K562 (cell line): ENCODE measurements at regions not wholly inside any gene's neighbourhood (a gene's known extent, or its start where the extent isn't known, plus 50 kb on each side); places are given as distances from the start of the nearest gene placed in this dataset.
"Not testable (repeated sequence)": the region's sequence is repeated elsewhere in the genome, so short reads cannot be mapped to it uniquely, and the experiment has no call there.

ENCODE experiments used
- ATAC-seq: fragments of 200-7000 bp; cut with Tn5 transposase; 3 replicates; pipeline ENCODE4 v1.9.1; 2020; ENCODE audit warnings: moderate library complexity
- BruUV-seq: library from RNA; stranded (reverse); fragments of 400-500 nt; replicated peaks from 2 replicates; lab custom pipeline; 2021; lab: Mats Ljungman, UMichigan
- CTCF ChIA-PET: fragments of 300-600 bp; formaldehyde crosslinking; extraction: SDS; loops from one replicate; lab custom pipeline; 2021; ENCODE audit warnings: low intra/inter-chr PET ratio; lab: Yijun Ruan, JAX
- POLR2A ChIA-PET: fragments of 300-600, 350-650 bp; sonication (Branson Sonifier 250); formaldehyde crosslinking; extraction: SDS; loops from one replicate; lab custom pipeline; 2021; ENCODE audit warnings: antibody characterized with exemption, inconsistent platforms; lab: Yijun Ruan, JAX
- DNase-seq, 4 experiments: peaks; one replicate each; pipeline versions ENCODE4 v3.0.0 to v3.0.0-alpha.2; 2011 to 2018; ENCODE audit warnings: low spot score in 3 of 4, mixed read lengths in 3 of 4; ENCODE audit errors: extremely low read depth in 1 of 4
- FAIRE-seq: peaks from 2 replicates; lab custom pipeline; 2011; peaks lifted over from hg19 to GRCh38; lab: Jason Lieb, UNC
- H2AFZ ChIP-seq: 2 replicates; pipeline ENCODE4 v1.6.0; 2011; ENCODE audit warnings: low read depth, low read length, control low read depth, inconsistent platforms
- H3K27ac ChIP-seq: fragments of 200-600 bp; 3 replicates; pipeline ENCODE4 v1.8.0; 2011; ENCODE audit warnings: low read depth, mild to moderate bottlenecking, control low read depth, inconsistent platforms, low read length, moderate library complexity, mixed read lengths; ENCODE audit errors: extremely low read depth
- H3K27me3 ChIP-seq, 2 experiments: fragments of 300-600 bp in 1 of 2; 2 replicates in 1 of 2; 3 replicates in 1 of 2; pipeline versions ENCODE4 v1.6.0 to v1.8.0; 2011; ENCODE audit warnings: inconsistent platforms in 2 of 2, low read length in 2 of 2, mild to moderate bottlenecking in 1 of 2, mixed read lengths in 1 of 2, moderate library complexity in 1 of 2; ENCODE audit not compliant: control insufficient read depth in 2 of 2, insufficient read depth in 2 of 2
- H3K36me3 ChIP-seq: fragments of 300-600 bp; 3 replicates; pipeline ENCODE4 v1.8.0; 2011; ENCODE audit warnings: mild to moderate bottlenecking, low read length, inconsistent platforms; ENCODE audit not compliant: control insufficient read depth, insufficient read depth
- H3K4me1 ChIP-seq, 2 experiments: fragments of 200-600 bp in 1 of 2; replicated peaks in 1 of 2; 2 replicates in 1 of 2; 3 replicates in 1 of 2; pipeline versions ENCODE4 v1.5.1 to v1.8.0; 2011; ENCODE audit warnings: inconsistent platforms in 2 of 2, low read length in 2 of 2, mild to moderate bottlenecking in 1 of 2, mixed read lengths in 1 of 2, moderate library complexity in 1 of 2; ENCODE audit not compliant: control insufficient read depth in 2 of 2, insufficient read depth in 2 of 2
- H3K4me2 ChIP-seq: 2 replicates; pipeline ENCODE4 v1.6.1; 2011; ENCODE audit warnings: low read length, control low read depth, inconsistent platforms, mixed read lengths; ENCODE audit not compliant: insufficient read depth
- H3K4me3 ChIP-seq: fragments of 200-600 bp; sonication (generic), shearing (Covaris generic); 2 replicates; pipeline ENCODE4 v1.5.1; 2016; ENCODE audit warnings: control low read depth, inconsistent platforms
- H3K79me2 ChIP-seq: fragments of 200-600 bp; 3 replicates; pipeline ENCODE4 v1.8.0; 2011; ENCODE audit warnings: low read length, inconsistent platforms; ENCODE audit not compliant: control insufficient read depth, insufficient read depth
- H3K9ac ChIP-seq, 2 experiments: 2 replicates each; pipeline versions ENCODE4 v1.6.0 to v1.6.1; 2011; ENCODE audit warnings: low read depth in 2 of 2, low read length in 2 of 2, control low read depth in 1 of 2, inconsistent platforms in 1 of 2, mild to moderate bottlenecking in 1 of 2, mixed read lengths in 1 of 2; ENCODE audit not compliant: insufficient read depth in 1 of 2
- H3K9me1 ChIP-seq: one replicate; pipeline ENCODE4 v1.6.0; 2011; ENCODE audit warnings: inconsistent platforms, mild to moderate bottlenecking, low read length, moderate library complexity; ENCODE audit not compliant: control insufficient read depth, insufficient read depth
- H3K9me3 ChIP-seq: replicated peaks from 2 replicates; pipeline ENCODE4 v1.5.1; 2011; ENCODE audit warnings: low read depth, low read length, inconsistent platforms; ENCODE audit not compliant: control insufficient read depth, insufficient read depth
- H4K20me1 ChIP-seq: replicated peaks from 2 replicates; pipeline ENCODE4 v1.6.1; 2011; ENCODE audit warnings: low read length, inconsistent platforms, mixed read lengths; ENCODE audit not compliant: control insufficient read depth, insufficient read depth
- BCOR ChIP-seq: fragments of 450-650 bp; IDR thresholded peaks from 2 replicates; pipeline ENCODE4 v1.6.1; 2016
- HDAC2 ChIP-seq: fragments of 450-650 bp; IDR thresholded peaks from 2 replicates; pipeline ENCODE4 v1.6.1; 2016; ENCODE audit warnings: mild to moderate bottlenecking
- PTBP1 ChIP-seq: fragments of 200-400 bp; formaldehyde crosslinking; IDR thresholded peaks from 2 replicates; pipeline ENCODE4 v1.6.1; 2017; ENCODE audit warnings: low read depth, low read length
- RBM25 ChIP-seq: fragments of 200-400 bp; formaldehyde crosslinking; IDR thresholded peaks from 2 replicates; pipeline ENCODE4 v1.6.1; 2018; ENCODE audit warnings: low read length, low read depth, moderate library complexity; ENCODE audit not compliant: severe bottlenecking
- SMARCA5 ChIP-seq: fragments of 450-650 bp; IDR thresholded peaks from 2 replicates; pipeline ENCODE4 v1.6.1; 2016
- ZNF146 ChIP-seq: IDR thresholded peaks from one replicate; pipeline ENCODE4 v1.6.1; 2018; ENCODE audit warnings: missing compliant biosample characterization; ENCODE audit not compliant: unreplicated experiment
- WGBS: fragments of 100-300 bp; shearing (Covaris generic); methylation state at CpG from one replicate; pipeline ENCODE4 v1.1.6; 2016; ENCODE audit warnings: low coverage, mixed read lengths; ENCODE audit not compliant: insufficient coverage; ENCODE audit errors: missing lambda C conversion rate; 5-methylcytosine and 5-hydroxymethylcytosine counted together
- in situ Hi-C: fragments of 300-500 bp; cut with MboI; formaldehyde crosslinking; loops from 4 replicates; pipeline ENCODE4 v1.15.0; 2018; ENCODE audit warnings: inconsistent platforms, mixed read lengths
- intact Hi-C: fragments of 100-400 bp; cut with micrococcal nuclease; formaldehyde crosslinking; loops from 2 replicates; pipeline ENCODE4 v1.14.2; 2022

GRCh38 chr15:20337238-20337637 is 204.4 kb downstream of the GOLGA6L6 start:
- H4K20me1 ChIP-seq, H3K36me3 ChIP-seq, H3K9me1 ChIP-seq, H3K27ac ChIP-seq, H3K9me3 ChIP-seq, BruUV-seq, H3K79me2 ChIP-seq, DNase-seq, H2AFZ ChIP-seq, intact Hi-C loops, H3K4me2 ChIP-seq, CTCF ChIA-PET, H3K27me3 ChIP-seq, FAIRE-seq, H3K4me3 ChIP-seq, ATAC-seq, POLR2A ChIA-PET, H3K9ac ChIP-seq: not testable (repeated sequence)
- in situ Hi-C loops, result loop anchor here (5.0 kb wide), 1 partner anchor 785 kb away; no protein-coding TSS in a partner anchor
- TF ChIP-seq PTBP1, result 0 out of 2 replicates have a peak, but pooled peaks have one; percentile 44
- TF ChIP-seq BCOR, result peak; percentile 88
- TF ChIP-seq RBM25, result peak; percentile 82
- 0 out of 2 replicates have a peak, but pooled peaks have one; percentile 26 for TF ChIP-seq SMARCA5
- TF ChIP-seq HDAC2, result peak; percentile 25; the same call in 1 of the 2 replicates
- peak; percentile 86 for TF ChIP-seq ZNF146 (CRISPR knock-in tag)
- H3K4me1 ChIP-seq, result peaks cover 0 to 20% of the 10 kb centered on the region in 2 experiments; a peak in 1 of 5 replicates
- 55% methylated on average over 5 of the region's 5 CpGs for WGBS

DNA sequence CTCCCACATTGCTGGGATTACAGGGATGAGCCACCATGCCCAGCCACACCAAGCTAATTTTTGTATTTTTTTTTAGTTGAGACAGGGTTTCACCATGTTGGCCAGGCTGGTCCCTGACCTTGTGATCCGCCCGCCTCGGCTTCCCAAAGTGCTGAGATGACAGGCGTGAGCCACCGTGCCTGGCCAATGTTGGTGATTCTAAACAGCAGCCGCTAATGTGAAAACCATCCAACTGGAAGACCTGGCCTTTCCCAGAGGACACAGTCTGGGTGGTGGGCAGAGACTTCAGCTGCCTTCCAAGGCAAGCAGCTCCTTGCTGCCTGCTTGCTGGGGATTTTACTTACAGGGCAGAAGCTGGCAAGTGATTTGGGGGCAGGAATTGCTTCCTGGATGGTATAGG is 207.1 kb downstream of the GOLGA6L6 start:
- BruUV-seq, DNase-seq, H3K27me3 ChIP-seq, intact Hi-C loops, in situ Hi-C loops, H3K9me1 ChIP-seq, H4K20me1 ChIP-seq, H3K4me3 ChIP-seq, H2AFZ ChIP-seq, H3K79me2 ChIP-seq, ATAC-seq, H3K4me2 ChIP-seq, H3K9me3 ChIP-seq, H3K27ac ChIP-seq, H3K9ac ChIP-seq, CTCF ChIA-PET, H3K4me1 ChIP-seq, FAIRE-seq, H3K36me3 ChIP-seq, POLR2A ChIA-PET: not testable (repeated sequence)
- 13% methylated on average over 6 of the region's 6 CpGs for WGBS

- H3K27me3 ChIP-seq, in situ Hi-C loops, H2AFZ ChIP-seq, H3K4me3 ChIP-seq, H3K9me1 ChIP-seq, H3K36me3 ChIP-seq, FAIRE-seq, H3K9ac ChIP-seq, ATAC-seq, H3K79me2 ChIP-seq, H3K9me3 ChIP-seq, H3K4me2 ChIP-seq, BruUV-seq, H4K20me1 ChIP-seq, DNase-seq, CTCF ChIA-PET, intact Hi-C loops, H3K27ac ChIP-seq, POLR2A ChIA-PET, H3K4me1 ChIP-seq: not testable (repeated sequence)
- 0% methylated on average over 2 of the region's 4 CpGs for WGBS
Measured at GRCh38 chr15:20325751-20326150, 215.8 kb downstream of the GOLGA6L6 start.
